ENCODE measurements at regions not wholly inside any gene's neighbourhood (a gene's known extent, or its start where the extent isn't known, plus 50 kb on each side); places are given as distances from the start of the nearest gene placed in this dataset.

DNA sequence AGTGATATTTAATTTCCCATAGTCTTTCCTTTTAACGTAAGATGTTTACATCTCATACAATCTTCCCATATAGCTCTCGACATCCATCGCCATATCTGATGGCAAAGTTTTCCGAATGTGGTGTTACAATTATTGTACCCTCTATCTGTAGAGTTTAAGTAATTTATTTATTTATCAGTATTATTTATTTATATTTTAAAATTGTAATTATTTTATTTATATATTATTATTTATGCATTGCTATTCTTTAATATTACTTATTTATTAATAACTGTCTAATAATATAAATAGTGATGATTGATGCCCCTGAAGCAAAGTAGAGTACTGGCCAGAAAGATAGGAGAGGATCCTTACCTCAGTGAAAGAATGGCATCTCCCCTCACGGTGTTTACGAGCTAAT, 812.9 kb downstream of the VGLL3 start:
- no peak for DNase-seq

DNA sequence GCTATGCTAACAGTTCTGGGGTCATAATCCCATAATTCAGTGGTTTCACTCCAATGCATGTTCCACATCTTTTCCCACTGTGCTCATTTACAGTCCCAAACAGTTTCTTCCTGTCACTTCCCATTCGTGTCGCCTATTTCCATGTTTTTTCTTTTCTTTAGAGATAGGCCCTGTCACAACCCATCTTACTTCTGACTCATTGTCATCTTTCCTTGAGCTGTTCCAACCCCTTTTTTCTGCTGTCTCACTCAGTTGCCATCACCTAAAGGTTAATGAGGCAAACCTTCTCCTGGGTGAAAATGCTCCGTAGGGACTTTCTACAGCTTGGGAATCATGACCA, 814.5 kb downstream of the VGLL3 start:
- no peak for DNase-seq

- no peak for DNase-seq
Observed at GRCh38 chr3:86175593-86176444, 815.1 kb downstream of the VGLL3 start.

- no peak for DNase-seq
Observed at GRCh38 chr3:86175051-86175536, 815.9 kb downstream of the VGLL3 start.

DNA sequence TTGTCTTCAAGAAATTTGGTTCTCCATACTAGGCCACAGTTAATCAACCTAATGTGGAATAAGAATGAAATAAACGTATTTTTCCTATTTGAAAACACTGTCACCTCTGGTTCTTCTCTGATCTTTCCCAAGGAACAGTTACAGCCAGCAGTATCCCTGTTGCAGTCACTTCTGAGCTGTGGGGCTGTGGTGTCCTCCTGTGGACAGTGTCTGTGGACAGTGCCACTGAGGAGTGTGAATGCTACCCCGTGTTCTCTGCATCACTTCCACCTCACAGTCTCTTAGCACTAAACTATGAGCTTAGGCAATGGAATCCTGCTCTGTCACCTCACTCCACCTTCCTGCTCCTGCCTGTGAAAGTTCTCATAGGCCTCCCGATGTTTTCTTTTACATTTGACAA, 817.5 kb downstream of the VGLL3 start:
- peak in 5 of 56 donors; percentile 2 to 18 (median 15) for DNase-seq

GRCh38 chr3:86168512-86168911, 822.4 kb downstream of the VGLL3 start:
- no peak for DNase-seq

GRCh38 chr3:86162521-86162920, 828.4 kb downstream of the VGLL3 start:
- no peak for DNase-seq

DNA sequence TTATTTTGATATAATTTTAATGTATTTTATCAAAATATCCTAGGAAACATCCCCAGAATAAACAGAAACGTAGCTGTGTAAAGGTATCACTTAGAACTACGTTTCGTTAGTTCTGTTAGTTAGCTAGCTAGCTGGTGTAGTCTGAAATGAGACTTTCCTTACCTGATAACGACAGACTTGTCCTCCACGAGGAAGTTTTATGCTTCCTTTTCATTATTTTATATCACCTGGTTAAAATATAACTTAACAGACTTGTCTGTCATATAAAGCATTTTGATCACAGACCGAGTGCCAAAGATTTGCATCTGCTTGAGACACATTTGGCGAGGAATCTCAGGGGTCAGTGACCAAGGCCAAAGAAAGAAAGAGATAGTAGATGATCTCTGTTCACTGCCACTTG, 829.5 kb downstream of the VGLL3 start:
- DNase-seq = no peak

DNA sequence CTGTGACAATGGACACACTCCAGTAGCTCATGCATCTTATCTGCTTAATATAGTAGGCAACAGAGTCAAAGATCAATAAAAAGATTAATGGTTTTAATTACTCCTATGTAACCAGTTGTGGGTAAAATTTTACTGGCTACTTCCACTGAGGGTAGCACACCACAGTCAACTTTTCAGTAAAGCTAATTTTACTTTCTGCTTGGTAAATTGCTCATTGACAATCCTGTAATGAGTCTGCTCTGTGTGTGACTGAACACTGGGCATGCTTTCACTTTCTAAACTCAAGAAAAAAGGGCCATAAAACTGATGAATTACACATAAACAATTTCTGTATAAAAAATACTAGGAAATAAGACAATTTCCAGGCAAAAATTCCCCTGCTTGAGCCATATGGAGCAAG, 838.3 kb downstream of the VGLL3 start:
- DNase-seq = no peak

DNA sequence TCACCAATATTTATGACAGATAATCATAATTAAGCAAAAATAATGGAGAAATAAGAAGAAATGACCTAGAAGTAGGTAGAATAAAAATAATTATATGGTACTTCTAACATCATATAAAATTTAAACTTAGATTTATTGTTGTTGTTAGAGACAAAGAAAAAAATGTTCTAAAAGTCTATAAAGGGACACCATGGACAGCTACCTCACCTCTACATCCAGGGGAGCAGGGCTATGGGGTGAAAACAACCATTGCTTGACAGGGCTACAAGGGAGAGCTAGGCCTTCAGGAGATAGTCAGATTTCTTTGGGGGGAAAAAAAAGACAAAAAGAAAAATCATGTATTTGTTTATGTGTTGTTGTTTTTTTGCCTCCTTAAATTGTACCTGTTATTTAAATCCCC, 841.9 kb downstream of the VGLL3 start:
- DNase-seq = no peak

DNA sequence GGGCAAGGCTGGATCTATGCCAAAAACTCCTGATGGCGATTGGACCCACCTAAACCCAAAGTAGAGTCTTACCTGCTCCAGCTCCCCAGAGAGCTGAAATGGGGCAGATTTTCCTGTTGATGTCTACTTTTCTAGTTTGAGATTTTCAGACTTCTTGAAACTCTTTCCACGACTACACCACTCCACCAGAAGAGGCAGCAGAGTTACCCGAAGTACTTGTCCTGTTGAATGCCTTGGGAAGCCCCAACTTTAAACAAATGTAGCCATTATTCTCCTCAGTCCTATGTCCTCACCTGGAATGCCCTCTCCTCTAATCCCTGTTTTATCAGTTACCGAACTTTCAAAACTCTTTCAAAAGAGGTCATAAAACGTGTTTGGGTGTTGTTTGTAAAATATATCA, 843.8 kb downstream of the VGLL3 start:
- DNase-seq = no peak

- no peak for DNase-seq
Observed at GRCh38 chr3:86126552-86126951, 864.4 kb downstream of the VGLL3 start.

Measured in nucleus accumbens (tissue), 56 donors.